DMS79 treated with DMSO at 0.1 percent for 48 hours (cell line): ENCODE measurements at regions not wholly inside any gene's neighbourhood (a gene's known extent, or its start where the extent isn't known, plus 50 kb on each side); places are given as distances from the start of the nearest gene placed in this dataset.
"Not testable (repeated sequence)": the region's sequence is repeated elsewhere in the genome, so short reads cannot be mapped to it uniquely, and the experiment has no call there.

Experiments used
- DNase-seq: peaks from one replicate; lab custom pipeline; 2025; lab: John Stamatoyannopoulos, UW

GRCh38 chr11:91314521-91314920 is 910.1 kb upstream of the FAT3 start:
- DNase-seq: no peak

- DNase-seq: no peak
Observed at GRCh38 chr11:91312541-91312940, 912.1 kb upstream of the FAT3 start.

GRCh38 chr11:91310085-91310484 is 914.5 kb upstream of the FAT3 start:
- DNase-seq: no peak

- no peak for DNase-seq
Observed at GRCh38 chr11:91308069-91308468, 916.5 kb upstream of the FAT3 start.

GRCh38 chr11:91305402-91305801 is 919.2 kb upstream of the FAT3 start:
- DNase-seq: peak; percentile 36

- no peak for DNase-seq
Observed at GRCh38 chr11:91303749-91304148, 920.9 kb upstream of the FAT3 start.

- DNase-seq: no peak
Observed at GRCh38 chr11:91299980-91300379, 924.6 kb upstream of the FAT3 start.

- DNase-seq: no peak
Observed at GRCh38 chr11:91296629-91297028, 928.0 kb upstream of the FAT3 start.

GRCh38 chr11:91295591-91295990 is 929.0 kb upstream of the FAT3 start:
- DNase-seq: no peak

- no peak for DNase-seq
Observed at GRCh38 chr11:91293119-91293518, 931.5 kb upstream of the FAT3 start.

- DNase-seq: no peak
Observed at GRCh38 chr11:91272089-91272488, 952.5 kb upstream of the FAT3 start.

GRCh38 chr11:91268512-91269295 is 955.9 kb upstream of the FAT3 start:
- not testable (repeated sequence) for DNase-seq

GRCh38 chr11:91265946-91266345 is 958.7 kb upstream of the FAT3 start:
- no peak for DNase-seq

- DNase-seq: no peak
Observed at GRCh38 chr11:91264481-91264880, 960.1 kb upstream of the FAT3 start.

- DNase-seq: no peak
Observed at GRCh38 chr11:91263496-91264365, 960.9 kb upstream of the FAT3 start.

GRCh38 chr11:91261513-91261912 is 963.1 kb upstream of the FAT3 start:
- no peak for DNase-seq

- no peak for DNase-seq
Observed at GRCh38 chr11:91258876-91259275, 965.7 kb upstream of the FAT3 start.

- DNase-seq: no peak
Observed at GRCh38 chr11:91257667-91258066, 967.0 kb upstream of the FAT3 start.

- DNase-seq: no peak
Observed at GRCh38 chr11:91248199-91248807, 976.3 kb upstream of the FAT3 start.

- DNase-seq: peak; percentile 22
Observed at GRCh38 chr11:91247009-91247735, 977.4 kb upstream of the FAT3 start.

GRCh38 chr11:91244912-91245311 is 979.7 kb upstream of the FAT3 start:
- no peak for DNase-seq

- no peak for DNase-seq
Observed at GRCh38 chr11:91243630-91244029, 981.0 kb upstream of the FAT3 start.
